Left ventricle myocardium superior (tissue), 1 donor: ENCODE measurements at regions not wholly inside any gene's neighbourhood (a gene's known extent, or its start where the extent isn't known, plus 50 kb on each side); places are given as distances from the start of the nearest gene placed in this dataset.
A peak's percentile ranks its signal among the peaks of the same experiment; 100 is the strongest.
"Not testable (repeated sequence)": the region's sequence is repeated elsewhere in the genome, so short reads cannot be mapped to it uniquely, and the experiment has no call there.

Experiments used
- ATAC-seq: fragments of 200-7000 bp; cut with Tn5 transposase; one replicate; pipeline ENCODE4 v1.9.1; 2020; ENCODE audit warnings: mild to moderate bottlenecking, moderate library complexity
- DNase-seq: peaks from one replicate; pipeline ENCODE4 v3.0.0-alpha.2; 2020
- intact Hi-C: fragments of 100-400 bp; cut with micrococcal nuclease; formaldehyde crosslinking; loops from one replicate; pipeline ENCODE4 v1.11.0; 2022
- donor health status: DM: no; HTN: yes; CAD: no; lungs with severe emphysema.

GRCh38 chrX:150199803-150200202, 163.3 kb upstream of the MAMLD1 start:
- DNase-seq = no peak
- intact Hi-C loops = no loop called here
- ATAC-seq = no peak

DNA sequence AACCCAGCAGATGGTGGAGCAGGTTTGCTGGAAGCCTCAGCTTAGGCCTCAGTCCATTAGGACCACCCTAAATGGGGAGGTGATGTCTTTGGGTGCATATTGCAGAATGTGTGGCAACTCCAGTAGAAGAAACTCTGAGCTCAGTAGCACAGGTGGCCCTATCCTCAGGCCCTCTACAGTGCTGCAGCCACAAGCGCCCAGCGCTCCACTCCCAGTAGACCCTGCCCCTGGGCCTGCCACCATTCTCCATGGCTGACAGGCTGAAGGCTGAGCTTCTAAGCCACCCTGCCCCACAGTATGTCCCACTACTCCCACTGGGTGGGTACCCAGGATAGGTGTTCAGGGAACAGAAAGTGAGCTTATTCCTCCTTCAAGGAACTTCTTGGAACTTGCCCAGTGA, 162.8 kb upstream of the MAMLD1 start:
- intact Hi-C loops = no loop called here
- DNase-seq = no peak
- no peak for ATAC-seq

DNA sequence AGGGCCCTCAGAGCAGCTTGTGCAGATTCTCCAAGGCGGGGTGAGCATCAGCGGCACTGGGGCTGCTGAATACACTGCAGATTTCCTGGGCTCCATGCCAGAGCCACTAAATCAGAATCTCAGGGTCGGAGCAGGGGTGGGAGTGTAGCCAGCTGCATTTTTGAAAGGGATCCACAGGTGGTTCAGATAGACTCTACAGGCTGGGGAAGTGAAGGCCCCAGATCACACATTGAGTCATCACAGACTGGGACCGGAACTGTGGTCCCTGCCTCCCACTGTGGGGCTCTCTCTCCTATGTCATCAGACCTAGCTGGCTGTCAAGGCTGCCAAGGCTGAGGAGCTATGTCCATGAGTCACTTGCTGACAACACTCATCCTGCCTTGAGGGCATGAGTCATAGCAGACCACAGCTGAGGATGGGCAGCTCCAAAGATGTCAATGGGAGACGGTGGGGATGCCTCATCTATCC, 162.3 kb upstream of the MAMLD1 start:
- ATAC-seq = peak; percentile 56
- intact Hi-C loops = no loop called here
- no peak for DNase-seq

DNA sequence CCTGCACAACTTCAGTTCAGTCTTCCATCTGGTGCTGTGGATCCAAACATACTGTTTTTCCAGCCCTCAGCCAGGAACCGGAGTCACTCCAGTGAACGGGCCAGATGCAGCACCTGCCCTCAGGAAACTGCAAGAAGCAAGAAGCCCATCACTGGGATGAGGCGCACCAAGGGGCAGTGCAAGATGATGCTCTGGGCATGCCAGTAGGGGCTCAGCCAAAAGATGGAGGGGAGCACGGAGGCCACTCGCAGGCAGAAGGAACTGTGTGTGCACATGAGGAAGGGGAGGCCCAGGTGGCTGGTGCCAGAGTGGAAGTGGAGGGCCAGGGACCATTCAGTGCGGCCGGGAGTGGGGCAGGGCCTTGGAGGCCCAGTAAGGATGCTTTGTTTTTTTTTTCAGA, 161.7 kb upstream of the MAMLD1 start:
- no peak for DNase-seq
- ATAC-seq = no peak
- intact Hi-C loops = no loop called here

- intact Hi-C loops = no loop called here
- ATAC-seq (no peak), DNase-seq (no peak)
Measured at GRCh38 chrX:150201841-150202240, 161.3 kb upstream of the MAMLD1 start.

- intact Hi-C loops = no loop called here
- ATAC-seq (no peak), DNase-seq (no peak)
Measured at GRCh38 chrX:150202641-150203247, 160.4 kb upstream of the MAMLD1 start.

DNA sequence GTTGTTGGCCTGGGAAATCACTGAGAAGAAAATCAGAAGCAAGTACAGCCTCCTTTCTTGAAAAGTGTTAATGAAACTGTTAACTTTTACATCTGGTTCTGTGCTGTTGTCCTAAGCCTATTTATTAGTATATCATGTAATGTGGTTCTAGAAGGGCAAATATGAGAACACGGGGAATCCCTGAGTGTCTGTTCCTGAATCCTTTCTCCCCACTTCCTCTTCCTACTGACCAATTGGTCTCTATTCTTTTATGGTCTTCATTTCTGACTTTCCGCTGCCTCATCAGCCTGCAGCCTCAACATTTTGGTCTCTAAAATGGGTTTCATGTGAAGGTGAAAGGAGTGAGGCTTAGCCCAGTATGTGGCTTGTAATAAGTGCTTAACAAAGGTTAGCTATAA, 159.9 kb upstream of the MAMLD1 start:
- no peak for DNase-seq
- intact Hi-C loops = no loop called here
- ATAC-seq = no peak

DNA sequence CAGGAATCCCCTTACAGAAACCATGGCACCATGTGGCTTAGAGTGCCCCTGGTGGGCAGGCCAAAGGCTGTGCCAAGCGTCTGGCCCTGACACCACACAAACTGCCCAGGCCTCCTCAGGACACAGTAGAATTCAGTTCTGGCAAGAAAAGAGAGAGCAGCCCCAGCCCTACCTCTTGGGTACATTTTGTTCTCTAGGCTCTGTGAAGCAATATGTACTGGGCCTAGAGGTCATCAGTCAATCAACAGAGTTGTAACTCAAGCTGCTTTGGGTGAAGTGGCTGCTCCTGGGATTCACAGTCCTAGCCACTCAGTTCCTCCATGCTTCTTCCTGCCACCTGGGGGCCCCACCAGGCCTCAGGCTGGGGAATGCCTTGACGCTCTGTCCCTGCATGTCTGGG, 158.1 kb upstream of the MAMLD1 start:
- no peak for ATAC-seq
- no peak for DNase-seq
- intact Hi-C loops = no loop called here

DNA sequence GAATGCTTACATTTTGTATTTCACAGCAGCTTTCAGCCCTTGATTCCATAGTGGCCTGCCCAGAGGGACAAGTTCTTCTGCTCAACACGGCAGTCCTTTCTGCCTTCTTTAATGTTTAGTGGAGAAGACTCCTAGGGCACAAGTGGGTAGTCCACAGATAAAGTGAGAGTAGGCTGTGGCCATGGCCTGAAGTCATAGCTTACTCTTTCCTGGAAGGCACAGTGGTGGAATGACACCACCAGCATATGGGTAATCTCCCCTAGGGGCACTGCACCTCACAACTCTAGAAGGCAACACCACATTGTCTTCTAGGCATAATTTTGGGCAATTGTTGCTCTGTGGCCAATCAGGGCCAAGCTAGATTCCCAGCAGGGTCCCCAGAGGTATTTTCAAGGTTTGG, 155.4 kb upstream of the MAMLD1 start:
- intact Hi-C loops = no loop called here
- ATAC-seq (no peak), DNase-seq (no peak)

GRCh38 chrX:150211988-150212387, 151.1 kb upstream of the MAMLD1 start:
- no peak for DNase-seq
- intact Hi-C loops = no loop called here
- ATAC-seq = no peak

GRCh38 chrX:150212672-150213480, 150.2 kb upstream of the MAMLD1 start:
- DNase-seq (peak; percentile 66), ATAC-seq (peak; percentile 97)
- intact Hi-C loops = no loop called here

DNA sequence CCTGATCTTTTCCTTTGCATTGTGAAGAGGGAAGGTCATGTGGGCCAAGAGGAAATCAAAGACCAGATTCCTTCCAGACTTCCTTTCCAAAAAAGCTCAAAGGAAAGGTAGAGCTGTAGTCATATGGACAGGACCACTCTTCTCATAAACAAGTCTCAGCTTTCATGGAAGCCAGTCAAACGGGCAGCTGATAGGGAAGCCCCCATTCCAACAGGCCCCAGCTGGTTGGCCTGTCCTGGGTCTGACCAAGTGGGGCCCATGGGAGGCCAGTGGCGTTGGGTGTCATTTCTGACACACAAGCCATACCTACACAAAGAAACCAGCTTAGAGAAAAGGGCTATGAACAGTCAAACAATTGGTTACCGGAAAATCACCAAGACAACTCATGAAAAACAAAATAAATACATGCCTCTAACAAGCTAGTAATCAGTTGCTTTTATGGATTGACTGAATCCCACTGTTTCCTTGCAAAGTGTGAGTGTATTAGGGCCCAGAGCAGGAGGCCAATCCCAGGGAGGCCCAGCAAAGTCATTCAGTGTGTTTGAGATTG, 149.6 kb upstream of the MAMLD1 start:
- intact Hi-C loops = no loop called here

DNA sequence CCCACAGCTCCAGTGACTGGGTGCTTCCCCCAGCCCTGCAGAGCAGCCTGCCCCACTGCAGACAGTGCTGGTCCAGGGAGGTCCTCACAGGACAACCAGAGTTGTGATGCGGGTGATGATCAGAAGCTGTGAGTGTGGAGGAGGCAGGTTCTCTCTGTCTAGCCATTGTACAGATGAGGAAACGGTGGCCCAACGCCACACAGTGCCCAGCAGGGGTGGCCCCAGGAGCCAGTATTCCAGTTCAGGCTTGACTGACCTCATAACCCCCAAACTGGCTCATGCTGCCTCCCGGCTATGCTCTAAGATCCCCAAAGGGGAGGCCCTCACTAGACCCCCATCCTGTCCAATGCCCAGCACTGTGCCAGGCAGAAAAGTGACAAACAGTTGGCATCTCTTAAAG, 147.1 kb upstream of the MAMLD1 start:
- intact Hi-C loops, ATAC-seq, DNase-seq: not testable (repeated sequence)

More for the DNA sequence above, 149.6 kb upstream of the MAMLD1 start:
- DNase-seq = peak; percentile 25
- ATAC-seq = no peak

DNA sequence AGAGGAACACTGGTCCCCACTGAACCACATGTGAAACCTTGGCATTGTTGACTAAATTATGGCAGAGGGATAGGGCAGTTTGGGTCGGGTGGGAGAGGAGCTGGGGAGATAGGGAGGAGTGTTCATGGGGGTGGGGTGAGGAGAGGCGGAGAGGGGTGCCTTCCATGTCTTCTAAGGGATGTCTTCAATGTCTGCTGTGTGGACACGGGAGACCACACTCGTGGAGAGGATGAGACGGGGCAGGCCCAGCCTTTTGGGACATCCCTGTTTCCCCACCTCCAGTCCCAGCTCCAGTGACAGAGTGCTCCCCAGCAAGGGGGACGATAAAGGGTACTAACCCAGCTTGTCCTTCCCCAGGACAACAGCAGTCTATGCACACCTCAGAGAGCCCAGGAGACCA, 146.4 kb upstream of the MAMLD1 start:
- ATAC-seq (no peak), DNase-seq (no peak)
- intact Hi-C loops = no loop called here

DNA sequence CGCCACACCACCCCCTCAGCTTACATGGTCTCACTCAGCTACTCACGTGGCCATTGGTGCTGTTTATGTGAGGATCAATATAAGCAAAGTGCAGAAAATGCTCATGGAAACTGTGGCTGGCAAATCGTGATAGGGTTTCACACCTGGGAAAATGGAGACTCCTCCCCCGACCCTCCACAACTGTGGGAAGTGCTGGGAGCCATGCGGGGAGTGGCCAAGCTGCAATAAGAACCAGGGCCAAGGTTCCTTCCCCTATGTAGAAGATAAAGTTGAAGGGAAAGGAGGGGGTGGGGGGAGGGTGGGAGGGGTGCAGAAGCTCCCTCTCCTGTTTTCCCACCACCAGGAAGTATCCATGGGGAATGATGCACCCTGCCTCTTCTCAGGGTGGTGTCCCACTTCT, 145.5 kb upstream of the MAMLD1 start:
- intact Hi-C loops = no loop called here
- DNase-seq = no peak
- ATAC-seq = no peak

GRCh38 chrX:150219374-150220185, 143.5 kb upstream of the MAMLD1 start:
- ATAC-seq = no peak

GRCh38 chrX:150223176-150224015, 139.7 kb upstream of the MAMLD1 start:
- ATAC-seq (no peak), DNase-seq (no peak)
- intact Hi-C loops = no loop called here

More at GRCh38 chrX:150219374-150220185, 143.5 kb upstream of the MAMLD1 start:
- intact Hi-C loops = no loop called here
- peak; percentile 25 for DNase-seq

- DNase-seq (no peak), ATAC-seq (no peak)
- intact Hi-C loops = no loop called here
Measured at GRCh38 chrX:150224676-150225075, 138.4 kb upstream of the MAMLD1 start.

GRCh38 chrX:150225266-150225665, 137.9 kb upstream of the MAMLD1 start:
- ATAC-seq (no peak), DNase-seq (no peak)
- intact Hi-C loops = no loop called here
